VCaP (cell line): ENCODE measurements at regions not wholly inside any gene's neighbourhood (a gene's known extent, or its start where the extent isn't known, plus 50 kb on each side); places are given as distances from the start of the nearest gene placed in this dataset.

Experiments used
- H3K27ac ChIP-seq: fragments of 450-650 bp; 2 replicates; pipeline ENCODE4 v1.5.1; 2017
- TF ChIP-seq, protein P1 (sequence below): fragments of 450-650 bp; conservative IDR thresholded peaks from 2 replicates; pipeline ENCODE4 v1.5.1; 2017; ENCODE audit warnings: mild to moderate bottlenecking, moderate library complexity

DNA sequence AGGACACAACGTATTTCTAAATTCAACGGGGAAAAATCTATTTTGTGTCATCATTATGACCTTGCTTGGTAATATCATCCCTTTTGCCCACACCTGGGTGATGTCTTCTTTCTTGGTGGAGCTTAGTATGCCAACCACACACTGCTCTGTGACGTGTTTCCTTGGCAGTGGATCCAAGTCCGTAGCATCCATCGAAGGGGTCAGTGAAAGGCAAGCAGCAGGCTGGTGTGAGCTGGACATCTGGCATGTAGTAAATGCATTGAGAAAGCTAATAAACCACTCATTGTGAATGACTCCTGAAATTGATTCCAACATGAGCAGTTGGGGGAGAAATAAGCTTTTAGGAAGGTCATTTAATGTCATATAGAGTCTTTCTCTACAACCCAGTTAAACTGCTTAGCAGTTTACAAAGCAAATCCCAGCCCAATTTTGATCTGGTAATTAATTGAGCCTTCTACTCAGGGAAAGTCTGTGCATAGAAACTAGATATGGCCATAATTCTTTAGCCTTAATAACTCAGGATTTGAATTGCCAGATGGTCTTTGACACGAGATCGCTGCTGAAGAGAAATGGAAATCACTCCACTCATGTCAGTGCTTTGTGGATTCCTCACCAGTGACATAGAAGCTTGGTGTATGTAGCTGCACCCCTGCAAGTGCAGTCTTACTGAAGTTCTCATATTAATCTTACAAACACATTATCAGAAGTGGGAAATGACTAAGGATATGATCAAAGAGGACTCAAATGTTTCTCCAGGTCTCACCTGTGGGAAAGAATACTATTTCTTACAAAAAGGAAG is 494.8 kb downstream of the CMPK2 start:
- no peak overlapping the region for H3K27ac ChIP-seq
- TF ChIP-seq, protein P1, sequence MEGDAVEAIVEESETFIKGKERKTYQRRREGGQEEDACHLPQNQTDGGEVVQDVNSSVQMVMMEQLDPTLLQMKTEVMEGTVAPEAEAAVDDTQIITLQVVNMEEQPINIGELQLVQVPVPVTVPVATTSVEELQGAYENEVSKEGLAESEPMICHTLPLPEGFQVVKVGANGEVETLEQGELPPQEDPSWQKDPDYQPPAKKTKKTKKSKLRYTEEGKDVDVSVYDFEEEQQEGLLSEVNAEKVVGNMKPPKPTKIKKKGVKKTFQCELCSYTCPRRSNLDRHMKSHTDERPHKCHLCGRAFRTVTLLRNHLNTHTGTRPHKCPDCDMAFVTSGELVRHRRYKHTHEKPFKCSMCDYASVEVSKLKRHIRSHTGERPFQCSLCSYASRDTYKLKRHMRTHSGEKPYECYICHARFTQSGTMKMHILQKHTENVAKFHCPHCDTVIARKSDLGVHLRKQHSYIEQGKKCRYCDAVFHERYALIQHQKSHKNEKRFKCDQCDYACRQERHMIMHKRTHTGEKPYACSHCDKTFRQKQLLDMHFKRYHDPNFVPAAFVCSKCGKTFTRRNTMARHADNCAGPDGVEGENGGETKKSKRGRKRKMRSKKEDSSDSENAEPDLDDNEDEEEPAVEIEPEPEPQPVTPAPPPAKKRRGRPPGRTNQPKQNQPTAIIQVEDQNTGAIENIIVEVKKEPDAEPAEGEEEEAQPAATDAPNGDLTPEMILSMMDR, result no peak

DNA sequence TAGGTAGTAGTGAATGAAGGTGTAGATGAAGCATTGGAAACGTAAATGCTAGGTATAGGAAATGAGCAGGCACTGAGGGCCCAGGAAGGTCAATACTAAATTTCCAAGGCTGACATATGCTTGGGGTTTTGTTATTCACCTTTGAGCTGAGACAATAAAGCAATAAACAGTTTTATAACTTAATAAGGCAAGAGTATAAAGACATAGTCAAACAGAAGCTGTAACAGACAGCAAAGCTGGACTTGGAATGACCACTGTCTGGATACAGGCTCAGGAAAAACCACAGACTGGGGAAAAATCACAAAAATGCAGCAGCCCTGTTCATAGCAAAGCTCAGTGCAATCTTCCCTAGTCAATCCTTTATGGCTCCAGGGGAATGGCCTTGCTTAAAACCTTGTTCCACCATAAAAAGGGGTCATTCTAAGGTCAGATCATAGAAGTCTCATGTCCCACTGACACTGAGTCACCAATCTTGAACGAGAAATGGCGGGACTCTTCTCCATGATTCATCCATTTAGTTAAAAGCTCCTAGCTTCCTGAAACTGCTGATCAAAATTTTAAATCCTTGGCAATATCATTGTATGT is 493.3 kb downstream of the CMPK2 start:
- TF ChIP-seq, protein P1, result no peak
- H3K27ac ChIP-seq, result peak overlapping the region; percentile 23; the same call in 1 of the 2 replicates

DNA sequence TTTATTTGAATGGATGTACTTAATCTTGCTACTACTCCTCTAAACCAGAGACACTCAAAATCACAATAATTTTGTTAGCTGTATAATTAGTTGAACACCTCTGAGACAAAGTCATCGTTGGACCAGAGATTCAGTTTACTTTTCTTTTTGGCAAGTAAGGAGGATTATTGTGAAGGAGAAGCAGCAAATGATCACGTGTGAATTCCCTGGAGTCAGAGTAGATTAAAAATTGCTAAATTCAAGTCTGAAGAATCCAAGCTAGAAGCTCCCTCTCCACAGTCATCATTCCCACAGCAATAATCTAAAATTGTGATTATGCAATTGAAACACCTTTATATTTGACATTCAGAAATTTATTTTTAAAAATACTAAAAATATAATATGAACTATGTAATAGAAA is 484.4 kb downstream of the CMPK2 start:
- TF ChIP-seq, protein P1, result no peak
- H3K27ac ChIP-seq, result no peak overlapping the region

DNA sequence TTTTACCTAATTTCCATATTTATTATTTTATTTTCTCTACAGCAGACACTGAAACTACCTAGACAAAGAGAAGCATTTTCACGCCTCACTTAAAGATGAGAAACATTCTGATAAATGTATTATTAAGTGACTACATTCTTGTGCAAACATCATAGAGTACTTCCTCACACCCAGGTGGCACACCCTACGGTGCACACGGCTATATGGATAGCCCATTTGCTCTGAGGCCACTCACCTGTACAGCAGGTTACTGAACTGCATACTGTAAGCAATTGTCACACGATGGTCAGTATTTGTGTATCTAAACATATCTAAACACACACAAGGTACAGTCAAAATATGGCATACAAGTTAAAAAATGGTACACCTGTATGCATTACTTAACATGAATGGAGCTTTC is 481.4 kb downstream of the CMPK2 start:
- TF ChIP-seq, protein P1, result no peak
- no peak overlapping the region for H3K27ac ChIP-seq

DNA sequence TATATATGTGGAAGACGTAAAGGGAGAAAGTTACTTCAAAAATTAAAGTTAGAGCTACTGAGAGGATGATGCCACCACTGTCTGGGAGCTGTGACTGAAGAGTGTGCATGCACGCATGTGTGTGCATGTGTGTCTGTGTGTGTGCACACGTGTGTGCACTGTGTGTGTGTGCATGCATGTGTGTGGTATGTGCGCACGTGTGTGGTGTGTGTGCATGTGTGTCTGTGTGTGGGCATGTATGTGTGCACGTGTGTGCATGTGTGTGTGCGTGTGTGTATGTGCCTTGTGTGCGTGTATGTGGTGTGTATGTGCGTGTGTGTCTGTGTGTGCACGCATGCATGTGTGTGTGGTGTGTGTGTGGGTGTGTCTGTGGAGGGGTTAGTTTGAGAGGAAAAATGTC is 473.4 kb downstream of the CMPK2 start:
- TF ChIP-seq, protein P1, result no peak
- peak overlapping the region; percentile 53 for H3K27ac ChIP-seq

DNA sequence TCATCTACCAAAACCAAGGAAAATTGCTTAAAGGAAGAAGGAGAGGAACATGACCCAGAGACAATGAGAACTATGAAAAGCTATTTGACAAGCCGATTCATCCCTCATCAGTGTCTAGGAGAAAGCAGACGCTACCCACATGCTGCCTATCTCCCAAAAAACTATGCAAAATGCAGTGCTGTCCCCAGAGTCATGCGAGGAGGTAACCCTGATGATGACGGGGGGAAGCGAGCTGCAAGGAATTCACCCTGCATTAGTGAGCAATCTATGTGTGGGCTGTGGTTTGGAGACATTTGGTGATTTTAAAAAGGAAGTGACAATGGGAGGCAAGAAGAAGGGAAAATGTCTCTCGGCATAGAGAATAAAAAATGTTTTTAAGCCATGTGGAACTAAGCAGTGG is 472.7 kb downstream of the CMPK2 start:
- TF ChIP-seq, protein P1, result no peak
- H3K27ac ChIP-seq, result peak overlapping the region; percentile 53

DNA sequence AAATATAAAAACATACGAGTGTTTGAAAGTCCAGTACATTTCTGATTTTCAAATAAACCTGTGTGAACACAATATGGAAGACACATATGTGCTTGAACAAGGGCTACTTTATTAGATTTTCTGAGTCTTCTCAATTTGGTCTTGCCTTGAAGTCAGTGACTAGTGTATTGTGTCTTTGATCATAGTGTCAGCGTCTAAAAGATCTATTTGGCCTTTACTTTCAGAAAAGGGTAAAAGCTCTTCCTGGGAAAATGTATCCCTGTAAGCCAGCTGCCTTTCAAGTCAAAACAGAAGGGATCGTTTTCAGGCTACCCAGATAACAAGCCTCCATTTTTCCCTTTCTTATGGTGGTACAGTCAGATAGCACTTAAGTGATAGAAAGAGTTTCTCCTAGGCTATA is 471.9 kb downstream of the CMPK2 start:
- TF ChIP-seq, protein P1, result no peak
- H3K27ac ChIP-seq, result no peak overlapping the region; the same call in 1 of the 2 replicates
